ENCODE measurements at regions not wholly inside any gene's neighbourhood (a gene's known extent, or its start where the extent isn't known, plus 50 kb on each side); places are given as distances from the start of the nearest gene placed in this dataset.

- DNase-seq (ENCODE audit: low read depth in 2 of 2) = no peak
These were observed 84.9 kb upstream of the ZNF716 start for GRCh38 chr7:57364933-57365710.

- DNase-seq (ENCODE audit: low read depth in 2 of 2) = no peak
These were observed 82.8 kb upstream of the ZNF716 start for GRCh38 chr7:57367171-57367570.

DNA sequence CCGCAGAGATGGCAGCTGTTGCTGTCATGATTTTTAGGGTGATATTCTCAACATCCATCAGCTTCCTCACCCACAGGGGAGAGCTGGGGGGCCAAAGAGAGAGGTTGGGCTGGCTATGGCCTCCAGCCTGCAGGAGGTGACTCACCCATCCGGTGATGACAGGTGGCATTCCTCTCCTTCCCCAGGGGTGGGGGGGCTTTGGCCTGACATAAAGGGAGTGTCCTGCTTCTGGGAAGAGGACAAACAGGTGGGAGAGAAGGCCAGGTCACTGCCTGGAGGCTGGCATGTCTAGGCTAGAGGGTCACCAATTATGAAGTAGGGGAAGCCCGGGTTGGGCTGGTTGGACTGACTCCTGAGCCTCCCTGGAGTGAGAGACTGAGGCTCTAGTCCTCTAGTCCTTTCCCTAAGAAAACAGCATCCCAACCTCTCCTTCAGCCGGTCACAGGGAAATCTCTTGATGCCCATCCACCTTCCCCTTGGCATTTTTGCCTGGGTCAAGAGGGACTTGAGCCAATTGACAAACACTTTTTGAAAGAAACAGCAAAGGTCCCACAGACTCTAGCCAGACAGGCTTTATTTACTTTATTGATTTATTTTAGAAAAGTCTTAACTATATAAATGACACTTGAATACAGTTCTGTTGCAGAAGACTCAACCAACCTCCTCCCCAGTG is 79.8 kb upstream of the ZNF716 start:
- DNase-seq (ENCODE audit: low read depth in 2 of 2) = no peak

GRCh38 chr7:57370739-57371098 is 79.3 kb upstream of the ZNF716 start:
- DNase-seq (ENCODE audit: low read depth in 2 of 2) = no peak

DNA sequence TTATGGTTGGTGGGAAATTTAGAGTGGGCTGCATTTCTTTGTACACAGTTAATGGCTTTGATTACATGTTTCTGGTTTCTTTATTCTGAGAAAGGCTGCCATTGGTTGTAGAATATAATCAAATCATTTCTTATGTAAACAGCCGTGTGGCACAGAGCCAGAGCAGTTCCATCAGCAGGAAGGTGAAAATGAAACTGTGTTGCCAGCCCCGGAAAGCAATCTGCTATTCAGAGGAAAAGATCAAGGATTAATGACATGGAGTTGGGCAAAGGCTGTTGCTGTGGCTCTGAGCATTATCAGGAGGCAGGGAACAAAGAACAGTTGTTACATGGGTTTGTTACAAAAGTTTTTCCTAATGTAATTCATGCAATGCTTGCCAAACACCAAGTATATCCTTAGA is 74.2 kb upstream of the ZNF716 start:
- no peak for DNase-seq (ENCODE audit: low read depth in 2 of 2)

GRCh38 chr7:57381581-57381980 is 68.4 kb upstream of the ZNF716 start:
- no peak for DNase-seq (ENCODE audit: low read depth in 2 of 2)

GRCh38 chr7:57384380-57384779 is 65.6 kb upstream of the ZNF716 start:
- no peak for DNase-seq (ENCODE audit: low read depth in 2 of 2)

- no peak for DNase-seq (ENCODE audit: low read depth in 2 of 2)
These were observed 64.3 kb upstream of the ZNF716 start for GRCh38 chr7:57385668-57386067.

DNA sequence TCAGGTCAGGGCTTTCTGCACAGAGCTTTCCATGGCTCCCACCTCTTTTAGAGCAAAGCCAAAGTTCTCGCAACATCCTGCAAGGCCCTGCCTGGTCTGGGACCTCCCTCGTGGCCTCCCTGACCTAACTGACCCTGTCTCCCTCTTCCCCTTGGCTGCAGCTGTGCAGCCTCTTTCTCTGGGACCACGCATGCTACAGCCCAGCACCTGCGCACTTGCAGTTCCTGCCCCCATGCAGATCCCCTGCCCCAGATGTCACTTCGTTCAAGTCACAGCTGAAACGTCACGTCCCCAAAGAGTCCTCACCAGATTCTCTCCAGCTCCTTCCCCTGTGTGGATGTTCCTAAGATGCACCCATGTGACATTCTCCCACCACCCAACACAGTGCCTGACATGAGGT is 61.2 kb upstream of the ZNF716 start:
- no peak for DNase-seq (ENCODE audit: low read depth in 2 of 2)

GRCh38 chr7:57398548-57398947 is 51.4 kb upstream of the ZNF716 start:
- DNase-seq (ENCODE audit: low read depth in 2 of 2) = no peak

- DNase-seq (ENCODE audit: low read depth in 2 of 2) = no peak
These were observed 50.6 kb upstream of the ZNF716 start for GRCh38 chr7:57399251-57399940.

GRCh38 chr7:57399972-57400371 is 50.0 kb upstream of the ZNF716 start:
- DNase-seq (ENCODE audit: low read depth in 2 of 2) = no peak
